ENCODE measurements at regions not wholly inside any gene's neighbourhood (a gene's known extent, or its start where the extent isn't known, plus 50 kb on each side); places are given as distances from the start of the nearest gene placed in this dataset.

GRCh38 chr22:33984211-33984610 is 63.9 kb upstream of the LARGE1 start:
- H3K4me1 Mint-ChIP-seq, result peaks cover 5% of the 10 kb centered on the region
- H3K36me3 Mint-ChIP-seq (ENCODE audit: low read depth), result no peaks in the 10 kb centered on the region
- no peak overlapping the region for H3K27ac Mint-ChIP-seq
- peaks cover 5% of the 10 kb centered on the region for H3K9me3 Mint-ChIP-seq
- Histone ChIP-seq H3K27ac (ENCODE audit: low read depth, low read length) (no peak overlapping the region), H3K4me3 (ENCODE audit: low read length) (no peak overlapping the region), H3K4me1 (ENCODE audit: control insufficient read depth, insufficient read depth, low read length) (no peaks in the 10 kb centered on the region), H3K27me3 (ENCODE audit: control insufficient read depth, insufficient read depth, low read length, poor library complexity, severe bottlenecking) (no peaks in the 10 kb centered on the region), H3K9ac (ENCODE audit: extremely low read depth, low read length, poor library complexity, severe bottlenecking) (no peak overlapping the region), H3K36me3 (ENCODE audit: control insufficient read depth, insufficient read depth, low read length) (no peaks in the 10 kb centered on the region), H3K9me3 (ENCODE audit: control insufficient read depth, low read length) (no peaks in the 10 kb centered on the region)
- no peak for DNase-seq
- TF ChIP-seq CTCF (conservative IDR thresholded peaks at IDR 0.05), result no peak
- WGBS, 2 experiments (ENCODE audit: insufficient coverage in 1 of 2, insufficient read length in 1 of 2), result 93% methylated on average over 2 to 3 of the region's 3 CpGs
- H3K27me3 Mint-ChIP-seq (ENCODE audit: insufficient read depth), result no peaks in the 10 kb centered on the region
- H3K4me3 Mint-ChIP-seq, result no peak overlapping the region

- H3K27ac Mint-ChIP-seq, result no peak overlapping the region
- Histone ChIP-seq H3K27ac (ENCODE audit: low read depth, low read length) (no peak overlapping the region), H3K4me1 (ENCODE audit: control insufficient read depth, insufficient read depth, low read length) (no peaks in the 10 kb centered on the region), H3K9ac (ENCODE audit: extremely low read depth, low read length, poor library complexity, severe bottlenecking) (no peak overlapping the region), H3K9me3 (ENCODE audit: control insufficient read depth, low read length) (no peaks in the 10 kb centered on the region), H3K4me3 (ENCODE audit: low read length) (no peak overlapping the region), H3K27me3 (ENCODE audit: control insufficient read depth, insufficient read depth, low read length, poor library complexity, severe bottlenecking) (no peaks in the 10 kb centered on the region), H3K36me3 (ENCODE audit: control insufficient read depth, insufficient read depth, low read length) (no peaks in the 10 kb centered on the region)
- no peak for TF ChIP-seq CTCF (conservative IDR thresholded peaks at IDR 0.05)
- no peak for DNase-seq
- H3K9me3 Mint-ChIP-seq, result peaks cover 5% of the 10 kb centered on the region
- H3K4me1 Mint-ChIP-seq, result peaks cover 6% of the 10 kb centered on the region
- no peak overlapping the region for H3K4me3 Mint-ChIP-seq
- no peaks in the 10 kb centered on the region for H3K36me3 Mint-ChIP-seq (ENCODE audit: low read depth)
- WGBS, 2 experiments (ENCODE audit: insufficient coverage in 1 of 2, insufficient read length in 1 of 2), result 77 to 91% methylated on average over 5 to 8 of the region's 8 CpGs
- H3K27me3 Mint-ChIP-seq (ENCODE audit: insufficient read depth), result no peaks in the 10 kb centered on the region
Observed at GRCh38 chr22:33984656-33985285, 64.5 kb upstream of the LARGE1 start.

GRCh38 chr22:33985506-33985905 is 65.2 kb upstream of the LARGE1 start:
- Mint-ChIP-seq H3K36me3 (ENCODE audit: low read depth) (no peaks in the 10 kb centered on the region), H3K27me3 (ENCODE audit: insufficient read depth) (no peaks in the 10 kb centered on the region), H3K9me3 (peaks cover 5% of the 10 kb centered on the region), H3K27ac (no peak overlapping the region), H3K4me1 (peaks cover 11% of the 10 kb centered on the region), H3K4me3 (no peak overlapping the region)
- Histone ChIP-seq H3K27me3 (ENCODE audit: control insufficient read depth, insufficient read depth, low read length, poor library complexity, severe bottlenecking) (no peaks in the 10 kb centered on the region), H3K36me3 (ENCODE audit: control insufficient read depth, insufficient read depth, low read length) (no peaks in the 10 kb centered on the region), H3K4me3 (ENCODE audit: low read length) (no peak overlapping the region), H3K9ac (ENCODE audit: extremely low read depth, low read length, poor library complexity, severe bottlenecking) (no peak overlapping the region), H3K9me3 (ENCODE audit: control insufficient read depth, low read length) (no peaks in the 10 kb centered on the region), H3K27ac (ENCODE audit: low read depth, low read length) (no peak overlapping the region), H3K4me1 (ENCODE audit: control insufficient read depth, insufficient read depth, low read length) (no peaks in the 10 kb centered on the region)
- TF ChIP-seq CTCF (conservative IDR thresholded peaks at IDR 0.05), result no peak
- WGBS, 2 experiments (ENCODE audit: insufficient coverage in 1 of 2, insufficient read length in 1 of 2), result 86% methylated on average over 4 of the region's 4 CpGs; no CpG with 5 or more reads in 1 of the 2 experiments
- DNase-seq, result no peak
